Brain microvascular endothelial cell (primary cell): ENCODE measurements at regions not wholly inside any gene's neighbourhood (a gene's known extent, or its start where the extent isn't known, plus 50 kb on each side); places are given as distances from the start of the nearest gene placed in this dataset.

Experiments used
- DNase-seq: peaks from one replicate; pipeline ENCODE4 v3.0.0-alpha.2; 2020
- H3K27ac ChIP-seq: fragments of 250-450 bp; sonication (Bioruptor Pico); 2 replicates; pipeline ENCODE4 v1.5.1; 2020; ENCODE audit warnings: mild to moderate bottlenecking, moderate library complexity
- H3K27me3 ChIP-seq: fragments of 250-450 bp; sonication (Bioruptor Pico); replicated peaks from 2 replicates; pipeline ENCODE4 v1.5.1; 2020; ENCODE audit warnings: mild to moderate bottlenecking
- H3K36me3 ChIP-seq: fragments of 250-450 bp; sonication (Bioruptor Pico); replicated peaks from 2 replicates; pipeline ENCODE4 v1.5.1; 2020; ENCODE audit warnings: mild to moderate bottlenecking
- H3K4me3 ChIP-seq: 2 replicates; pipeline ENCODE4 v1.5.1; 2011; ENCODE audit warnings: low read depth, mild to moderate bottlenecking, control low read depth, low read length, moderate library complexity
- in situ Hi-C: cut with HindIII; loops from 2 replicates; pipeline ENCODE4 v1.10.0; 2017; ENCODE audit warnings: low sequenced_read_pairs, low pct_ligation_motif_present
- TF ChIP-seq, protein P1 (sequence below): IDR thresholded peaks from 2 replicates; pipeline ENCODE4 v1.5.1; 2011; ENCODE audit warnings: low read depth, mild to moderate bottlenecking, moderate library complexity, low read length, control low read depth, inconsistent platforms; ENCODE audit errors: missing control alignments

- Histone ChIP-seq H3K27ac (no peak overlapping the region), H3K27me3 (no peaks in the 10 kb centered on the region), H3K36me3 (no peaks in the 10 kb centered on the region), H3K4me3 (no peak overlapping the region)
- in situ Hi-C loops, result no loop called here
- TF ChIP-seq, protein P1, sequence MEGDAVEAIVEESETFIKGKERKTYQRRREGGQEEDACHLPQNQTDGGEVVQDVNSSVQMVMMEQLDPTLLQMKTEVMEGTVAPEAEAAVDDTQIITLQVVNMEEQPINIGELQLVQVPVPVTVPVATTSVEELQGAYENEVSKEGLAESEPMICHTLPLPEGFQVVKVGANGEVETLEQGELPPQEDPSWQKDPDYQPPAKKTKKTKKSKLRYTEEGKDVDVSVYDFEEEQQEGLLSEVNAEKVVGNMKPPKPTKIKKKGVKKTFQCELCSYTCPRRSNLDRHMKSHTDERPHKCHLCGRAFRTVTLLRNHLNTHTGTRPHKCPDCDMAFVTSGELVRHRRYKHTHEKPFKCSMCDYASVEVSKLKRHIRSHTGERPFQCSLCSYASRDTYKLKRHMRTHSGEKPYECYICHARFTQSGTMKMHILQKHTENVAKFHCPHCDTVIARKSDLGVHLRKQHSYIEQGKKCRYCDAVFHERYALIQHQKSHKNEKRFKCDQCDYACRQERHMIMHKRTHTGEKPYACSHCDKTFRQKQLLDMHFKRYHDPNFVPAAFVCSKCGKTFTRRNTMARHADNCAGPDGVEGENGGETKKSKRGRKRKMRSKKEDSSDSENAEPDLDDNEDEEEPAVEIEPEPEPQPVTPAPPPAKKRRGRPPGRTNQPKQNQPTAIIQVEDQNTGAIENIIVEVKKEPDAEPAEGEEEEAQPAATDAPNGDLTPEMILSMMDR, result no peak
- DNase-seq, result no peak
Measured at GRCh38 chr2:221808488-221808887, 236.4 kb upstream of the EPHA4 start.

DNA sequence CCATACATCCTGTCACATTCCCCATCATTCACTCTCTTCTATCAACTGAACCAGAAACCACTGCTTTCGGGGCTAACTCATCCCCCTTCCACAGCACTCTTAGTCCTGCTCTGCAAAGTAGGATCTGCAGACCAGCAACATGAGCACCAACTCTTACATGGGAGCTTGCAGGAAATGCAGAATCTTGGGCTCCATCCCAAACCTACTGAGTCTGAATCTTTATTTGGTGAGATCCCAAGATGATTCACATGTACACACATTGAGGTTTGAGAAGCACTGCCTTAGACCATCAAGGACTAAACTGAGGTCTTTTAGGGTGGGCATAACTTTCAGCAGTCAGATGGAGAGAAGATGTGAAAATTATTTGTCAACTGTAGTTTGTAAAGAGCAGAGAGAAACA is 235.6 kb upstream of the EPHA4 start:
- DNase-seq, result no peak

DNA sequence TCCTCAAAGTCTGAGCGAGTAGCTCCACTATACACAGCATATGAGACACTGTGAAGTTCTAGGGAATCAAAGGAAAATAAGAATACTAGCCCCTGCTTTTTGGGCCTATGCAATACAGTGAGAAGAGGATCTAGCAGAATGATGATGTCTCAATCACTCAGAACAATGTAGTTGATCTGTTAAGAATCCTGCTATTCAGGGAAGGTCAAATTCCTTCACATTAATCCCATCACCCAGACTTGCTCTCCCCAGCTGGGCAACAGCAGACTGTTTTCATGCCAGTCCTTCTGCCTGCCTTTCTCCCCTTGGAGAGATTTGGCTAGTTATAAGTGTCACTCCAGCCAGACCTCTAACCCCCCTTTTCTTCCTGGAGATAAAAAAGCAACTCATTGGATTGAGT is 230.0 kb upstream of the EPHA4 start:
- no peaks in the 10 kb centered on the region for H3K27me3 ChIP-seq
- TF ChIP-seq, protein P1, result no peak
- H3K27ac ChIP-seq, result no peak overlapping the region
- H3K36me3 ChIP-seq, result no peaks in the 10 kb centered on the region
- no peak for DNase-seq
- in situ Hi-C loops, result no loop called here
- no peak overlapping the region for H3K4me3 ChIP-seq

More for the DNA sequence above, 235.6 kb upstream of the EPHA4 start:
- H3K36me3 ChIP-seq, result no peaks in the 10 kb centered on the region
- TF ChIP-seq, protein P1, result no peak
- no peaks in the 10 kb centered on the region for H3K27me3 ChIP-seq
- no peak overlapping the region for H3K4me3 ChIP-seq
- in situ Hi-C loops, result no loop called here
- no peak overlapping the region for H3K27ac ChIP-seq

GRCh38 chr2:221792971-221793521 is 220.9 kb upstream of the EPHA4 start:
- DNase-seq, result no peak
- in situ Hi-C loops, result no loop called here
- TF ChIP-seq, protein P1, result no peak
- H3K27me3 ChIP-seq, result no peaks in the 10 kb centered on the region
- no peak overlapping the region for H3K27ac ChIP-seq
- H3K4me3 ChIP-seq, result no peak overlapping the region
- H3K36me3 ChIP-seq, result no peaks in the 10 kb centered on the region

DNA sequence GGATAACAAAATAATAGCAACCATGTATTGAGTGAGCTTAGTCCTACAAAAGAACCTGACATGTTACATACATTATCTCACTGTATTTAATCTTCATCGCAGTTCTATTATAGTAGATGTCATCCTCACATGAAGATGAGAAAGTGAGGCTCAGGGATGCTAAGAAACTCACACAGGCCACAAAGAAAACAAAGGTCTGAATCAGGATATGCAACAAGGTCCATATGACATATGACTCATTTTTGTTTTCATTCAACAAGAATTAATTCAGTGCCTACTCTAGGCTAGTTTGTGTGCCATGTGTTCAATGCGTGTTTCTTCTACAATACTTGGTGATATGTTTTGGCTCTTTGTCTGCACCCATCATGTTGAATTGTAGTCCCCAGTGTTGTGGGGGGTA is 219.7 kb upstream of the EPHA4 start:
- TF ChIP-seq, protein P1, result no peak
- no peaks in the 10 kb centered on the region for H3K27me3 ChIP-seq
- DNase-seq, result no peak
- H3K36me3 ChIP-seq, result no peaks in the 10 kb centered on the region
- in situ Hi-C loops, result no loop called here
- no peak overlapping the region for H3K27ac ChIP-seq
- H3K4me3 ChIP-seq, result no peak overlapping the region

DNA sequence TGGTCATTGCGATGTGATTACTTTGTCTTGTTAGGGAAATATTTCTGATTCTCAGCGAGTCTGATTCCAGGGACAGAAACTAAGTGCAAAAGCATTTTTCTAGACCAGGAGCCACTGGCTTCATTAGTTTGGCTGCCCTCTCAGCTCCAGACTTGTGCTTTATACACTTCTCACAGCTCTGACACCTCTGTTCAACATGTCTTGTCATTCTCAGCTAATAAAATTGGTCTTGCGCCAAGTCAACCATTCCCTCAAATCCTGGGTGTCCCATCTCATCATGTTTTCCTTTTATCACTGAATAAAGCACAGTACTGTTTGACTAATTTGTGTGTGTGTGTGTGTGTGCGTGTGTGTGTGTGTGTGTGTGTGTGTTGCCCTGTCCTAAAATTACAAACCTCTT is 215.5 kb upstream of the EPHA4 start:
- no peak overlapping the region for H3K4me3 ChIP-seq
- H3K27me3 ChIP-seq, result no peaks in the 10 kb centered on the region
- no peaks in the 10 kb centered on the region for H3K36me3 ChIP-seq
- TF ChIP-seq, protein P1, result no peak
- no peak for DNase-seq
- no peak overlapping the region for H3K27ac ChIP-seq
- in situ Hi-C loops, result no loop called here
